ENCODE measurements at regions not wholly inside any gene's neighbourhood (a gene's known extent, or its start where the extent isn't known, plus 50 kb on each side); places are given as distances from the start of the nearest gene placed in this dataset.

GRCh38 chr11:127411283-127411682, 410.7 kb upstream of the KIRREL3 start:
- DNase-seq (ENCODE audit: low read depth in 4 of 4, low spot score in 3 of 4), result no peak

GRCh38 chr11:127395034-127395433, 394.5 kb upstream of the KIRREL3 start:
- no peak for DNase-seq (ENCODE audit: low read depth in 4 of 4, low spot score in 3 of 4)

DNA sequence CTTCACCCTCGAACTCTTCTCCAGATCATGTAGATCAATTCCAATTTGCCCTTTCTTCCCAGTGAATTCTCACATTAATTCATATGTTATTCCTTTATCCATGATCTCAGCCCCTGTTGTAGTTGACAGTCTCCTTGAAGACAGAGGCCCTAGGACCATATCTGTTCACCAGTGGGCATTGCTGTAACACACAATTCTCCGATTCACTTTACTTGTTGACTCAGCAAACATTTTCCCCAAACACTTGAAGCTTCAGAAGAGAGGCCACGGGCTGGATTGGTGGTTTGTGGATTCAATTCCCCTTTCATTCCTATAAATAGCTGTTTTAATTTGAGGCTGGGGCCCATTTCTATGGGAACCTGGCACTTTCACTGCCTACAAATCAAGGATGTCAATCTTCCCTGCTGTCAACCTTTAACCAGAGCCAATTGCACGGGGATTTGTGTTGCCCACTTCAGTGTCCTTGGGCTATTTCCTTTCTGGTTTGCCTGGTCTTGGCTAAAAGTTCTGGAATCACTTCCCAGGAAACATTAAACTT, 393.0 kb upstream of the KIRREL3 start:
- DNase-seq (ENCODE audit: low read depth in 4 of 4, low spot score in 3 of 4), result no peak

GRCh38 chr11:127392575-127392974, 392.0 kb upstream of the KIRREL3 start:
- no peak for DNase-seq (ENCODE audit: low read depth in 4 of 4, low spot score in 3 of 4)

DNA sequence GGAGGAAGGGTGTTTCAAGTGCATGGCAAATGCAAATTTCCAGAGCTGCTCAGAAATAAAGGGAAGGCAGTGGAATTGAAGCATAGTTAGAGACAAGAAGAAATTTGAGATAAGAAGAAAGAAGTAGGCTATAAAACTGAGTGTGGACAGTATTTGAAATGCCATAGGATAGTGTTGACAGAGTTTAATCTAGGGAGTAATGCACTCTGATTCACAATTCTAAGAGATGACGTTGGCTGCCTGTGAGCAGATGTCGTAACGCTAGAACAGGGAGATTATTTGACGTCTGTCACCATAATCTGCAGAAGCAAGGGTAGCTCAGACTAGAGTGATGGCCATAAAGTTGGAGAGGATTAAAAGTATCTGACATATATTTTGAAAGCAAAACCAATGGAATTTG, 389.9 kb upstream of the KIRREL3 start:
- no peak for DNase-seq (ENCODE audit: low read depth in 4 of 4, low spot score in 3 of 4)

DNA sequence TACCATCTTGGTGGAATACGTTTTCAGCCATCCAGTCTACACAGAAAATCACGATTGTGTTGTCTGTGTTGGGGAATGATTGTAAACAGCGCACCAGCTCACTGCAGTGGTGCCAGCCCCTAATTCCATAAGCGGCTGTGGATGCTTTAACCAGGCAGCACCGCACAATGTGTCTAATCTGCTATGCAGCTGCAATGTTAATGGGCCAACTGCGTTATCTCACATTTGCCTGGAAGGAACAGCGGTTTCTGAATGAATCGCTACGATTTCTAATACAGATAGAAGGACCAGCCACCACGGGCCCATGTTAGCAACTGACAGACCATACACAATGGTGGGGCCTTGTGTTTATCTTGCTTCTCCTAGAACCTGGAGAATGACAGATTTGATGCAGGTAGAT, 384.5 kb upstream of the KIRREL3 start:
- no peak for DNase-seq (ENCODE audit: low read depth in 4 of 4, low spot score in 3 of 4)

GRCh38 chr11:127383026-127383425, 382.5 kb upstream of the KIRREL3 start:
- no peak for DNase-seq (ENCODE audit: low read depth in 4 of 4, low spot score in 3 of 4)

DNA sequence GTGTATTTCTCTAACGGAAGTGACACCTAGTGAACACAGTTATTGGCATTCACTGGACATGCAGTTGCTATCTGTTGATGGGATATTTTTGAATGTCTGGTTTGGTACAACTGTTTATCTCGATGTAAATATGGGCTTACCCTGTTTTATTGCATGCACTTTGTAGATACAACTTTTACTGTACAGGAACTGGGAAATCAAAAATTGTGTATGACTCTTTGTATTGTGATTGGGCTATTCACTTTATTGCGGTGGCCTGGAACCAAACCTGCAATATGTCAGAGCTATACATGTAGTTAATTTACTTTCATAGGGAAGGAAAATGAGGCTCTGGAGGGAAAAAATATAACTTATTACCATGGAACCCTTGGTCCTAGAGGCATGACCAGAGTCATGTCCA, 380.7 kb upstream of the KIRREL3 start:
- DNase-seq (ENCODE audit: low read depth in 4 of 4, low spot score in 3 of 4), result no peak

DNA sequence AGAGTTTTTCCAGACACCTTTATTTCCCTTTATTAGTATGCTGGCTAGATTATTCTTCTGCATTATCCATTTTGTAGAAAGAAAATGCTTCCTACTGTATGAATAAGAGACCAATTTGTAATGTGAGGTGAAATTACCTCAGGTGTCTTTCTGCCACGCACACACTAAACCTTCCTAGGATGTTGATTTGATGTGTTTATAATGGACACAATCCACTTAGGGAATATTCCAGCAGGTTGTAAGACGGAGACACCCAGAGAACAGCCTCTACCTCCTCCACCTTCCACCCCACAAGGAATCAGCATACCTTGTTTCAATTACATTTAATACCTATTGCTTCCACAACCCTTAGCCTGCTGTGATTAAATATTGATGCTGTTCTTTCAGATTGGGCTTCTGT, 379.1 kb upstream of the KIRREL3 start:
- DNase-seq (ENCODE audit: low read depth in 4 of 4, low spot score in 3 of 4), result no peak

DNA sequence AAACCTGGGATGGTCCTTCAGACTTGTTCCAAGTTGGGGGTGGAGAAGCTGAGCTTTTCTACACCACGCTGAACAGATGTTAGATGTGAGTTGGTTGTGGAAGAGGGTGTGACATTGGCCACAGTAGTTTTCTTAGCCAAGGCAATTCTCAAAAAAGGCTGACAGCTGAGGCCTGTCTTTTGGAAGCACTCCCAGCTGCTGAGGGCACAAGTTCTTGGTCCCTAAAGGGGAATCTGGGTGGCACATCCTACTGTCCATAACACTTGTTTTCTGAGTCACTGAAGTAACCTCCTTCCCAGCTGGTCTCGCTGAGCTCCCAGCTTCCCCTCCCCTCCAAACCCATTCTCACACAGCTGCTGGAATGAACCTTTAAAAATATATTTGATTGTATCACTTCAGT, 375.7 kb upstream of the KIRREL3 start:
- no peak for DNase-seq (ENCODE audit: low read depth in 4 of 4, low spot score in 3 of 4)

GRCh38 chr11:127369356-127369755, 368.8 kb upstream of the KIRREL3 start:
- DNase-seq (ENCODE audit: low read depth in 4 of 4, low spot score in 3 of 4), result no peak

DNA sequence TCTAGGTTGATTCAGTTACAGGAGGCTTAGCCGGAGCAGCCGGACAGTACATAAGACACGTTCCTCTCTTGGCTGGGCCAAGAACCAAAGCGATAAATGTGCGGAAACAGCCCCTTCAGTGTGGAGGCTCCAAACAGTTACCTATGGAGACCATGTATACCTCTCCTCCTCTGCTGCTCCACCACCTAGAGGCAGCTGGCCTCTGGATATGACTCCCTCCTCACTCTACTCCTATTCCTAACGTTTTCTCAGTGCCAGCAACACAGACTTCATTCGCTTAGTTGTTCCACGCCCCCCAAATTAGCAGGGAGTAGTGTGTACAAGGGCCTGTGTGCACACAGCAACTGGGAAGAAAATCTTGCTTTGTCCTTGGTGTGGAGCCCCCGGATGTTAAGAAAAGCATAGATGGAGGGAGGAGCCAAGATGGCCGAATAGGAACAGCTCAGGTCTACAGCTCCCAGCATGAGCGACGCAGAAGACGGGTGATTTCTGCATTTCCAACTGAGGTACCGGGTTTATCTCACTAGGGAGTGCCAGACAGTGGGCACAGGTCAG, 362.3 kb upstream of the KIRREL3 start:
- DNase-seq (ENCODE audit: low read depth in 4 of 4, low spot score in 3 of 4), result no peak

GRCh38 chr11:127358160-127358559, 357.6 kb upstream of the KIRREL3 start:
- DNase-seq (ENCODE audit: low read depth in 4 of 4, low spot score in 3 of 4), result no peak

DNA sequence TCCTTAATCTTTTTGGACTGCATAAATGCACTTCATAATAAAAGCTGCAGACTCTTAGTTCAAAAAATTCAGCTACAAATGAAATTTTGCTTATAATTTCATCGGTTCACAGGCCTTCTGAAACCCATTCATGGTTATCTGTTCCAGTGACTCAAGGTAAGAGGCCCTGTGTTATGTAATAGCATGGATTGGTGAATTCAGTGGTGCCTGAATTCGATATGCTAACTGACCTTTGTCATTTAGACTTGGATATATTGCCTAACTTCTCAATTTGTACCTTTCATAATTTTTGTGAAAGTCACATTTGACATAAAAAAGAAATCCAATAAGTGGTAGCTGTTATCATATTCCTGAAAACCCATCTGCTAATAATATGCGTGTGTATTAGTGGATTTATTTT, 349.9 kb upstream of the KIRREL3 start:
- no peak for DNase-seq (ENCODE audit: low read depth in 4 of 4, low spot score in 3 of 4)

DNA sequence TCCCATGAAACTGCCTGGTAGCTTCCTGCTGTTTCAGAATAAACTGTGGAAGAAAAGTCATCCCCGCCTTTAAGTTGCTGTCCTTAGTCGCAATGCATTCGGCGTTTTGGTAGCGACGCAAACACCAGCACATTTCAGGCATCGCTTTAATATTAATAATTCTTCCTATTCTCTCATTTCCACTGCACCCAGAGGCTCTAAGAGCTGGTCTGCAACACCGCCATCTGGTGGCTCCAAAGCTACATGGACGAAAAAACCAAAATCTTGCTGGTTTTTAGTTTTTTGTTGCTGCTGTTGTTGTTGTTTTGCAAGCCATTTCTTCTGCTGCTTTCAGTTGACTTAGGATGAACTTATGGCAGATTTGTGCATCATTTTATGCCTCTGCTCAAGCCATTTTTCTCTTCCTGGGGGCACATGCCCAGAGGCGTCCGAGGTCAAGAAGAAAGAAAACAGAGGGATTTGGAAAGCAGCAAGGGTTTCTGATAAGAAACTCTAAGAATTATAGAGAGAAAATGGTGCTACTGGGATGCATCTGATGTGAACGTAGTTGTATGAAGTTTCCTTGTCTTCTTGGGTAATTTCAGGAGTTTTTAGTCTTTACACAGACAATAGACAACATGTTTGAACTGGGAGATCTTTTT, 345.4 kb upstream of the KIRREL3 start:
- DNase-seq (ENCODE audit: low read depth in 4 of 4, low spot score in 3 of 4), result peak in 2 of 4 donors; percentile 10 to 28

DNA sequence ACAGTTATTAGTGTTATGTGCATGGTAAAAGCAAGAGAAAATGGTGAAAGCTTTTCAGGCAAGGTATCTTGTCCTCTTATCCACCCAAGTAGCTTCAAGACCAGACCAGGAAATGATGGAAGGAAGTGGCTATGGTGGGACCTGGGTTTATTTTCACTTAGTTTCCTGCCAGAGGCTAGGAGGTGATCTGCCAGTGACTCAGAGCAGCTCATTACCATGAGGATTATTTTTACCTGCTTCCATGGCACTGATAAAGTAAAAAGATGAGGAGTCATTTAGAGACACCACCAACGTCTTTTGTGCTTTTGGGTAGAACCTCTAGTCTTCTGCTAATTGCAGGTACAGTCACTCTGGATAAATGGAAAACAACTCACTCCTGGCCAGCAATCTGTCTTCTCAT, 339.9 kb upstream of the KIRREL3 start:
- DNase-seq (ENCODE audit: low read depth in 4 of 4, low spot score in 3 of 4), result no peak

- no peak for DNase-seq (ENCODE audit: low read depth in 4 of 4, low spot score in 3 of 4)
These were observed 338.8 kb upstream of the KIRREL3 start for GRCh38 chr11:127339376-127339775.

DNA sequence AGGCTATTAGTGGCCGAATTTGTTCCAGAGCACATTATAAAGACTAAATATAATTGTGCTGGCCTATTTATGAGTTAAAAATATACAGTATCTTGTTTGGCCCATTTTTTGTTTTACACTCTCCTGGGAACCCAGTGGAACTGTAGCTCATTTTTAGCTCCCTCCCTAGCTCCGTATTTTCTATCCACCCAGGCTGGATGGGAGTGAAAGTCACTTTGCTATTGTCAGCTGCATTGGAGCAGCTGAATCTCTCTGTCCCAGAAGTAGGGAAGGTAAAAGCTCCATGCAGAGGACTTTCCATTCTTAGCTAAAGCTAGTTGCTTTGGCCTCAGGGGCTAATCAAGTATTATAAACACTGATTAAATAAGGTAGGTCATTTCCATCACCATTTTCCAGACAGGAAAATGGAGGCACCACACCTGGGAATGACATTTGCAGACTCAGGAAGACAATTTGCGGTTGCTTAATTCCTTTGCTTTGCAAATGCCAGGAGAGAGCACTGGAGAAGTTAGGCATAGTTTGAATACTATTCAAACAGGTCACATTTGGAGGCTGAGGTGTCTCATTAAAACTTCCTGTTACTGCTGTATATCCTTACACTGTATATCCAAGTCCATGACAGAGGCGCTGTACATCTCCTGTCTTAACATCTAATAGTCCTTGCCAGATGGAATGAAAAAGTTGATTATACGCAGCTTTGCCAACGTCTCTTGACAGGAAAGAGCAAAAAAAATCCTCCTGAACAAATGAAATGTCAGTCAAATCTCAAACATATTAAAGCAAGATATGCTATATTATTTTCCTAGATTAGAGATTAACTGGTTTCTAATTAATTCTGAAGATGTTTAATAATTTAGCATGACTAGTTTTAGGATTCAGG, 338.1 kb upstream of the KIRREL3 start:
- no peak for DNase-seq (ENCODE audit: low read depth in 4 of 4, low spot score in 3 of 4)

DNA sequence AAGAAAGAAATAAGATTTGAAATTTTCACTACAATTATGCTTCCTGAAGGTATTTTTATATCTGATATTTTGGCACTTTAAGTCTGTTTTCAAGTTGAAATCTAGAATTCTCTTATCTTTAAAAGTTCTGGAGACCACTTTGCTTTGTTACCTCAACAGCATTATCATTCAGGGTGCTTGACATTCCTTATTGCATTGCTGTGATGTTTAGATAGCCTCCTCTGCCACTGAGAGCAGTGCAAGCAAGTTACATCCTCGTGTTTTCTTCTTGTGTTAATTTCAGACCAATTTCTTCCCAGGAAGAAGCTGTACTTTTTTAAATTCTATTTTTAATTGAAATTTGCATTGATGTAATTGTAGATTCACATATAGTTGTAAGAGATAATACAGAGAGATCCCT, 333.9 kb upstream of the KIRREL3 start:
- DNase-seq (ENCODE audit: low read depth in 4 of 4, low spot score in 3 of 4), result no peak

DNA sequence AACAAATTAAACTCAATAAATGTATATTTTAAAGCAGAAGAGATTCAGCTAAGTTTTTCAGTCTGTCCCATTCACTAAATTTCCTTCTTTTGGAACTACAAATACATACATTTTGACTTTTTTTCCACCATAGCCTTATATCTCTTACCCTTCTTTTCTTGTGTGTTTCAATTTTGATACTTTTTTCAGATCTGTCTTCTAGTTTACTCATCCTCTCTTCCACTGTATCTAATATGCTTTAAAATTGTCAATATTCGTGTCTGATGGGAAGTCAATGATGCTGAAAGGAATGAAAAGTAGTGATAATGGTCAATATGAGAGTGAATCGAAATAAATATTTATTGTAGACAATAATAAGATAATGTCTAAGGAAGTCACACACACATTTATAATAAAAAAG, 332.3 kb upstream of the KIRREL3 start:
- no peak for DNase-seq (ENCODE audit: low read depth in 4 of 4, low spot score in 3 of 4)

GRCh38 chr11:127330044-127330443, 329.5 kb upstream of the KIRREL3 start:
- no peak for DNase-seq (ENCODE audit: low read depth in 4 of 4, low spot score in 3 of 4)

DNA sequence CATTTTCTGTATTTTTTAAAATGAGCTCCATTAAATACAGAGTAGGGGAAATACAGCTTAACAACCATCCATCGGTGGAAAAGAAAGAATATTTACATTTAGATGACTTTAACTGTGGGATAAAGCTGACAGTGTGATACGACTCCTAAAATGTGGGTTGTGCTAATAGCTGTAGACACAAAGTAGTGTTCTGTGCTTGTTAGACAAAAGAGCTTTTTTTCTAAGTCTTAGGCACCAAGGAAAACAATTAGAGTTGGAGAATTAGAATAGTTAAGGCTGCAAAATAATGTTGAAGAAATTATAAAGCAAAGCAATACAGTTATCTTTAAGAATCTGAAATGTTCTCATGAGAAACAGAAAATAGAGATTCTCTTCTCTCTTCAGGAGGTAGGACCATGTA, 307.7 kb upstream of the KIRREL3 start:
- DNase-seq (ENCODE audit: low read depth in 4 of 4, low spot score in 3 of 4), result no peak

All from right renal pelvis (tissue), 4 donors.